ENCODE measurements at regions not wholly inside any gene's neighbourhood (a gene's known extent, or its start where the extent isn't known, plus 50 kb on each side); places are given as distances from the start of the nearest gene placed in this dataset.
"Not testable (repeated sequence)": the region's sequence is repeated elsewhere in the genome, so short reads cannot be mapped to it uniquely, and the experiment has no call there.

- no peak for DNase-seq (ENCODE audit: low spot score)
Measured at GRCh38 chr7:93048136-93048930, 69.4 kb downstream of the SAMD9 start.

DNA sequence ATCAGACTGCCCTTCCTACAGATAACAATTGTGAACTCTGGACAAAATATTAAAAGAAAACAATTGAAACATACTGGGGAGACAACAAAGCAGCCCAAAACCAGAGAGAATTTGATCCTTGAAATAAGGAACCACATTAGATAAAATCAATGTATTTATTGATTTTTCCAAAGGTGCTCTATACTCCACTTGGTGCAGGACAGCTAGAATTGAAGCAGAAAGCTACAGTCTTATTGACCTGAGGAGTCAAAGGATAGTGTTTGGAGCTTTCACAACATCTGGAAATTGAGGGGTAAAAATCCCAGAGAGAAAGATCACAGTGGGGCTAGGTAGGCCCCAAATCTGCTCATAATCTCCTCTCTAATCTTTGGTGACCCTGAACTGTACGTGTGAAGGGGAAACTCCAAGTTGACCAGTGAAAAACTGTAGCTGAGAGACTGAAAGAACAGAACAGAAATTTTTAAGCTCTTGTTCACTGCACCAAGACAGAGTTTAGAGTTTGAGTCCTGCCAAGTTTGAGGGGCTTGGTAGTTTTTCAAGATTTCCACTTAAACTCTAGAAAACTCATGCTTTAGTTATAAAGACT, 70.2 kb downstream of the SAMD9 start:
- DNase-seq (ENCODE audit: low spot score): no peak

- DNase-seq (ENCODE audit: low spot score): no peak
Measured at GRCh38 chr7:93046641-93047040, 71.1 kb downstream of the SAMD9 start.

GRCh38 chr7:93044147-93044810, 73.5 kb downstream of the SAMD9 start:
- peak; percentile 61 for DNase-seq (ENCODE audit: low spot score)

DNA sequence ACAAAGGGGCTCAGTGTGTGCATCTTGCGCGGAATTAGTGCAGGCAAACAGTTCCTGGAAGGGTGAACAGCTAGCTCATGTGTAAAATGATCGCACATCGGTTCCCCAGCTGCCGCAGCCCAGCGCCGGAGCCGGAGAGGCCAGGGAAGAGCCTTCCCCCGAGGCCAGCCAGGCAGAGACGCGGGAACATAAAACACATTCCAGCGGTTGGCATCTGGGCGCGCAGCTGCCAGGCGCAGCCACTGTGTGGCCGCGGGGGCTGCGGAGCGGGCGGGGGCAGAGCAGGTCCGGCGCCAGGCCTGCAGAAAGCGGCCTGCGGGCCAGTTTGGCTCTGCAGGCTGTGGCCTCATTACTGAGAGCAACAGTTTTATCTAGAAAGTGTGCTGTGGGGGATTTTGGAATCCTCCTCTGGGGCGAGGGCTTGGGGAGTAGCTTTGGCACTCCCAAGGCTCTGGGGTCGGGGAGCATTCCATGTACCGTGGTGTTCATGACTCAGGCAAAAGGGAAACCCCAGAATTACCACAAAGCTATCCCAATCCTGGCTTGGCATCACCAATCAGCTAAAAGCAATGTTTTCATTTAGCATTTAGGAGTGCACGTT, 74.3 kb downstream of the SAMD9 start:
- DNase-seq (ENCODE audit: low spot score): peak; percentile 61

DNA sequence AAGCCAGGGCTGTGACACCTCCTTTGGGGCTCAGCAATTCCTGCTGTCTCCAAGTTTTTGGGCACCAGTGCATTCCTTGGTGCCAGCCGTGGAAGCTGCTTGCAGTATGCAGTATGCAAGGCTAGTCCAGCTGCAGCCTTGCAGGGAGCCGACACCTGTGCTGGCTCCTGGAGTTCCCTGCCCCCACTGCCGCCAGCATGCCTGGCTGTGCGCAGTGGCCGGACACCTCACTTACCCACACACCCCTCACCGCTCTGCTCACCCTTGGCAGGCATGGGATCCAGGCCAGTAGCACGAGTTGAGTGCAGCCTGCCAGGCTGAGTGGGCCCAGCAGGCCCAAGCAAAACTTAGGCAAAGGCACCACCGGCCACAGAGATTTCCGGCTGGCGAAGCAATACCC, 77.4 kb downstream of the SAMD9 start:
- no peak for DNase-seq (ENCODE audit: low spot score)

DNA sequence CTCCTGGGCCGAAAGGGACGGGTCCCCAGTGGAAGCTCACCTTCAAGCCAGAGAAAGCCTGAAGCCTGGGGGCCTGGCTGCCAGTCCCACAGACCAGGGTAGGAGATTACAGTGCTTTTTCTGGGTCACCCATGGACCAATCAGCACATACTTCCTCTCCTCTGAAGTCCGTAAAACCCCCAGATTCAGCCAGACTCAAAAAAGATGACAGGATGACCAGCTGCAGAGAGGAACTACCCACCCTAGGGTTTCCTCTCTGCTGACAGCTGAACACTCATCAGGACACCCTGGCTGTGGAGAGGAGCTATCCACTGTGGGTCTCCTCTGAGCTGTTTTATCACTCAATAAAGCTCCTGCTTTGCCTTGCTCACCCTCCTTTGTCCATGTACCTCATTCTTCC, 78.0 kb downstream of the SAMD9 start:
- DNase-seq (ENCODE audit: low spot score): no peak

- DNase-seq (ENCODE audit: low spot score): no peak
Measured at GRCh38 chr7:93039282-93039681, 78.5 kb downstream of the SAMD9 start.

- DNase-seq (ENCODE audit: low spot score): no peak
Measured at GRCh38 chr7:93036807-93037206, 81.0 kb downstream of the SAMD9 start.

DNA sequence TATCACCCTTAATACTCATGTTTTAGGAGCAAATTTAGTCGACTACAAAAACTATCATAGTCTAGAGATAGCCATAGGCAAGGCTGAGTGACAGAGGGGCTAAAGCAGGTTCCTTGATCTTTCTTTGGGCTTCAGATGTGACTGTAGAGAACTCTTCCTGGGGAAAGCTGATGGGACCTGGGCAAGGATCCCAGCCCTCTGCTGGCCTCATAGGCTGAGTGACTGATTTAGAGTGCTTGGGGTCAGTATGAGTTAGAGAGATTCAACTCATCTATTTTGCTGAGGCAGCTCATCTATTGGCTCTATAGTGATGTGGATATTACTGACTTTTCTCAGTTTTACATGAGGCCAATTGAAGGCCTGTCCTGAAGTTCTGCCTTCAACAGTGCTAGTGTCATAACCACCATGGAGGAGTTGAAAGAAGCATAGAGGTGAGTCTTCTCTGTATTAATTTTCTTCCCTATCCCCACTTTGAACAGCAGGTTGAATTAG, 81.6 kb downstream of the SAMD9 start:
- no peak for DNase-seq (ENCODE audit: low spot score)

DNA sequence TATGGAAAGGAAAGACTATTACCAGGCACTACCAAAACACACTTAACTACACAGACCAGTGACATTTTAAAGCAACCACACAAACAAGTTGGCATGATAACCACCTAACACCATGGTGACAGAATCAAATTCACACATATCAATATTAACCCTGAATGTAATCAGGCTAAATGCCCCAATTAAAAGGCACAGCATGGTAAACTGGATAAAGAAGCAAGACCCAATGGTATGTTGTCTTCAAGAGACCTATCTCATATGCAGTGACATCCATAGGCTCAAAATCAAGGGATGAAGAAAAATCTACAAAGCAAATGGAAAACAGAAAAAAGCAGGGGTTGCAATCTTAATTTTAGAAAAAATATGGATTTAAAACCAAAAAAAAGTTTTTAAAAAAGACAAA, 86.0 kb downstream of the SAMD9 start:
- DNase-seq (ENCODE audit: low spot score): no peak

GRCh38 chr7:93030605-93031225, 87.1 kb downstream of the SAMD9 start:
- DNase-seq (ENCODE audit: low spot score): no peak

DNA sequence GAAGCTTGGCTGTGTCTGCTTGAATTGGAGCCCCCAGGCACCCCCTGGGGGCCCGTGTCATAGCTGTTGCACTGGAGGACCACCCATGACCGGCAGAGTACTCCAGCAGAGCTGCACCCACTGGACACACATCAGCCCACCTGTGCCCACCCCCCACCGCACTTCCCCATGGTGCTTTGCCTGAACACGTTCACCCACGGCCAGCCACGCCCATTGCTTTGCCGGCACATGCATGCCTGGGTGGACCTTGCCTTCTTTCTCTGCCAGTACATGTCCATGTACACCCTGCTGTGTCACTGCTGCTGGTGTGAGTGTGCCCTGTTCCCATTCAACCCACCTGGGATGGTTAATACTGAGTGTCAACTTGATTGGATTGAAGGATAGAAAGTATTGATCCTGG, 88.7 kb downstream of the SAMD9 start:
- no peak for DNase-seq (ENCODE audit: low spot score)

DNA sequence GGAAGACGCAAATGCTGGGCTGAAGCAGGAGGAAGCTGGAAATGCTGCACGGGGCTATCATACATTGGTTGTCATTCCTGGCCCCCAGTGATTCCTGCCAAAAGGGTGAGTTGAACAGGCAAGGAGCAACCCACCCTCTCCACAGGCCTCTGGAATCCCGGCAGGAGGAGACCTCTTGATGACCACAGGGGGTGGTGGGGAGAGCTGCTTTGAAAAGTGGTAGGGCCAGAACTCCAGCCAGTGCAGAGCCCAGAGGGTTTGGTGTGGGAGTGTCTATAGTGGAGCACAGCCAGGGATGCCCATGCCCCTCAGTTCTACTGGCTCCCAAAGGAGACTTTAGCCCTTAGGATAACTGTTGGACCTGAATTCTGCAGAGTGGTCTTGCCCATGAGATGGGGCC, 89.2 kb downstream of the SAMD9 start:
- DNase-seq (ENCODE audit: low spot score): no peak

- no peak for DNase-seq (ENCODE audit: low spot score)
Measured at GRCh38 chr7:93027044-93027443, 90.7 kb downstream of the SAMD9 start.

- DNase-seq (ENCODE audit: low spot score): no peak
Measured at GRCh38 chr7:93026425-93026824, 91.4 kb downstream of the SAMD9 start.

- no peak for DNase-seq (ENCODE audit: low spot score)
Measured at GRCh38 chr7:93025389-93025788, 92.4 kb downstream of the SAMD9 start.

GRCh38 chr7:93022931-93023478, 94.8 kb downstream of the SAMD9 start:
- not testable (repeated sequence) for DNase-seq (ENCODE audit: low spot score)

DNA sequence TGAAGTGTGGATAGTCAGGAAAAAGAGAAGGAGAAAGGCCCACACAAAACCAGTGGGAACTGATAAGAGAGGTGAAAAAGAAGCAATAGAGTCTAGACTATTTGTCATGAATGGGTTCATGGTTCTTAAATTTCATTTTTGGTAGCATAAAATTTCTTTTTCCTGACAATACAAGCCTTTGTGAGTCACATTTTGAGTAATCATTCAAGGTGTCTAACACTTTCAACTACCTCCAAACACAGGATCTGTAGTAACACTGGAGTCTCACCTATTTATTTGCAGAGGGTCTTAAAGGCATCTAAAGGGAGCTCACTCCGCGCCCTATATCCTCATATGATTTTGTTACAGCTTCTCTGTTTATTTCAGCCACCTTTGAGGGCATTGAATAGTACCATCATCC, 96.0 kb downstream of the SAMD9 start:
- DNase-seq (ENCODE audit: low spot score): no peak

- no peak for DNase-seq (ENCODE audit: low spot score)
Measured at GRCh38 chr7:93018716-93019115, 99.1 kb downstream of the SAMD9 start.

- no peak for DNase-seq (ENCODE audit: low spot score)
Measured at GRCh38 chr7:93016681-93017381, 100.9 kb downstream of the SAMD9 start.

All from iPS-NIHi11 (cell line).